Fibroblast of lung (primary cell): ENCODE measurements at regions not wholly inside any gene's neighbourhood (a gene's known extent, or its start where the extent isn't known, plus 50 kb on each side); places are given as distances from the start of the nearest gene placed in this dataset.

ENCODE experiments used
- EZH2 ChIP-seq: IDR thresholded peaks from 2 replicates; pipeline ENCODE4 v1.5.1; 2012; ENCODE audit warnings: low read length, control low read depth, mild to moderate bottlenecking; ENCODE audit errors: missing control alignments
- TF ChIP-seq, protein P1 (sequence below), 2 donors: IDR thresholded peaks in 1 of 2; conservative IDR thresholded peaks in 1 of 2; 1 replicate in 1 of 2; 2 replicates in 1 of 2; pipeline ENCODE4 v1.5.1; 2011 to 2012; ENCODE audit warnings: low read length in 2 of 2, control low read depth in 1 of 2, inconsistent platforms in 1 of 2, low read depth in 1 of 2, mild to moderate bottlenecking in 1 of 2

DNA sequence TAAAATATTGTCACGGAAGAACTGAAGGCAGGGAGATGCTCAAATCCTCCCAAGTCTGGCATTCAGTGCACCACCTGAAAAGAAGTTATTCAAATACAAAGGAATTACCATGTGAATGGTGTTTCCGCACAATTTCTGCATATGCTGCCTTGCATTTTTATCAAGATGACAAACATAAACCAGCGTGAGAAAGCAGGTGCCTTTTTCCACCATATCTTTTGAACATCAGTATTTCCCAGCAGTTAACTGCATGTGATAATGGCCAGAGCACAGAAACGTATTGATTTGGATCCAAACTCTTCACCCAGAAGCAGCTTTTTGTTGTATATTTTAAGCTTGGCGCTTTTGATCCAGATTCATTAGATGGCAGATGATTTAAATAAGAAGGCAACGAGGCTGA, 808.0 kb downstream of the TLE1 start:
- TF ChIP-seq, protein P1, sequence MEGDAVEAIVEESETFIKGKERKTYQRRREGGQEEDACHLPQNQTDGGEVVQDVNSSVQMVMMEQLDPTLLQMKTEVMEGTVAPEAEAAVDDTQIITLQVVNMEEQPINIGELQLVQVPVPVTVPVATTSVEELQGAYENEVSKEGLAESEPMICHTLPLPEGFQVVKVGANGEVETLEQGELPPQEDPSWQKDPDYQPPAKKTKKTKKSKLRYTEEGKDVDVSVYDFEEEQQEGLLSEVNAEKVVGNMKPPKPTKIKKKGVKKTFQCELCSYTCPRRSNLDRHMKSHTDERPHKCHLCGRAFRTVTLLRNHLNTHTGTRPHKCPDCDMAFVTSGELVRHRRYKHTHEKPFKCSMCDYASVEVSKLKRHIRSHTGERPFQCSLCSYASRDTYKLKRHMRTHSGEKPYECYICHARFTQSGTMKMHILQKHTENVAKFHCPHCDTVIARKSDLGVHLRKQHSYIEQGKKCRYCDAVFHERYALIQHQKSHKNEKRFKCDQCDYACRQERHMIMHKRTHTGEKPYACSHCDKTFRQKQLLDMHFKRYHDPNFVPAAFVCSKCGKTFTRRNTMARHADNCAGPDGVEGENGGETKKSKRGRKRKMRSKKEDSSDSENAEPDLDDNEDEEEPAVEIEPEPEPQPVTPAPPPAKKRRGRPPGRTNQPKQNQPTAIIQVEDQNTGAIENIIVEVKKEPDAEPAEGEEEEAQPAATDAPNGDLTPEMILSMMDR (conservative IDR thresholded peaks at IDR 0.05 in 1 of 2, IDR thresholded peaks at IDR 0.05 in 1 of 2; ENCODE audit: low read depth in 1 of 2, low read length in 2 of 2) = no peak
- TF ChIP-seq EZH2 = no peak
